Suppressor macrophage (primary cell): ENCODE measurements at regions not wholly inside any gene's neighbourhood (a gene's known extent, or its start where the extent isn't known, plus 50 kb on each side); places are given as distances from the start of the nearest gene placed in this dataset.

ENCODE experiments used
- DNase-seq, 4 experiments: peaks; one replicate each; pipeline ENCODE4 v3.0.0-alpha.2; 2020 to 2022

GRCh38 chr3:150264561-150265279 is 143.4 kb upstream of the TSC22D2 start:
- DNase-seq, result no peak

GRCh38 chr3:150261958-150262357 is 146.1 kb upstream of the TSC22D2 start:
- DNase-seq, result no peak

GRCh38 chr3:150261418-150261817 is 146.7 kb upstream of the TSC22D2 start:
- DNase-seq, result no peak

GRCh38 chr3:150260398-150260710 is 147.7 kb upstream of the TSC22D2 start:
- no peak for DNase-seq

GRCh38 chr3:150259526-150260397 is 148.3 kb upstream of the TSC22D2 start:
- no peak for DNase-seq

- DNase-seq, result no peak
These were observed 151.3 kb upstream of the TSC22D2 start for GRCh38 chr3:150256782-150257181.

GRCh38 chr3:150256318-150256717 is 151.8 kb upstream of the TSC22D2 start:
- no peak for DNase-seq

- DNase-seq, result no peak
These were observed 152.3 kb upstream of the TSC22D2 start for GRCh38 chr3:150255826-150256225.

- DNase-seq, result no peak
These were observed 152.7 kb upstream of the TSC22D2 start for GRCh38 chr3:150255413-150255812.

GRCh38 chr3:150254309-150254708 is 153.8 kb upstream of the TSC22D2 start:
- peak in 1 of 4 experiments; percentile 12 for DNase-seq

GRCh38 chr3:150253622-150254021 is 154.5 kb upstream of the TSC22D2 start:
- DNase-seq, result peak; percentile 5 to 50 (median 28)

- DNase-seq, result peak in 1 of 4 experiments; percentile 14
These were observed 155.6 kb upstream of the TSC22D2 start for GRCh38 chr3:150252462-150252861.

- no peak for DNase-seq
These were observed 156.7 kb upstream of the TSC22D2 start for GRCh38 chr3:150251187-150252062.

GRCh38 chr3:150249779-150250470 is 158.2 kb upstream of the TSC22D2 start:
- no peak for DNase-seq

GRCh38 chr3:150248888-150249681 is 159.0 kb upstream of the TSC22D2 start:
- DNase-seq, result no peak

- DNase-seq, result no peak
These were observed 159.8 kb upstream of the TSC22D2 start for GRCh38 chr3:150248116-150248887.

- DNase-seq, result no peak
These were observed 160.7 kb upstream of the TSC22D2 start for GRCh38 chr3:150247441-150247840.

GRCh38 chr3:150243466-150243865 is 164.6 kb upstream of the TSC22D2 start:
- no peak for DNase-seq

GRCh38 chr3:150242220-150242936 is 165.7 kb upstream of the TSC22D2 start:
- no peak for DNase-seq

- no peak for DNase-seq
These were observed 167.2 kb upstream of the TSC22D2 start for GRCh38 chr3:150240891-150241290.
